HepG2 (cell line): ENCODE measurements at regions not wholly inside any gene's neighbourhood (a gene's known extent, or its start where the extent isn't known, plus 50 kb on each side); places are given as distances from the start of the nearest gene placed in this dataset.

Source experiments
- ATAC-seq: fragments of 200-7000 bp; cut with Tn5 transposase; 3 replicates; pipeline ENCODE4 v1.9.1; 2020; ENCODE audit warnings: mild to moderate bottlenecking, moderate library complexity
- BruUV-seq: library from RNA; stranded (reverse); fragments of 400-500 nt; replicated peaks from 2 replicates; lab custom pipeline; 2021; lab: Mats Ljungman, UMichigan
- CTCF ChIA-PET: fragments of 300-600 bp; formaldehyde crosslinking; extraction: SDS; loops from one replicate; lab custom pipeline; 2021; ENCODE audit warnings: low total read pairs, inconsistent platforms, low intra/inter-chr PET ratio; lab: Yijun Ruan, JAX
- POLR2A ChIA-PET: fragments of 350-600 bp; sonication (Branson Sonifier 250); formaldehyde crosslinking; loops from one replicate; lab custom pipeline; 2020; ENCODE audit warnings: antibody characterized with exemption, inconsistent platforms; lab: Yijun Ruan, JAX
- DNase-seq: peaks from one replicate; pipeline ENCODE4 v3.0.0-alpha.2; 2015; ENCODE audit warnings: low spot score
- FAIRE-seq: peaks from 3 replicates; lab custom pipeline; 2011; peaks lifted over from hg19 to GRCh38; lab: Jason Lieb, UNC
- H2AFZ ChIP-seq: one replicate; pipeline ENCODE4 v1.6.1; 2011; ENCODE audit warnings: low read length, inconsistent platforms
- H3K27ac ChIP-seq: fragments of 300-600 bp; 3 replicates; pipeline ENCODE4 v1.8.0; 2011; ENCODE audit warnings: mixed run types, mild to moderate bottlenecking, mixed read lengths, low read length, inconsistent platforms; ENCODE audit not compliant: insufficient read depth; ENCODE audit errors: extremely low read length
- H3K27me3 ChIP-seq, 2 experiments: fragments of 200-600 bp in 1 of 2; 2 replicates in 1 of 2; 3 replicates in 1 of 2; pipeline versions ENCODE4 v1.6.0 to v1.8.0; 2011; ENCODE audit warnings: low read length in 2 of 2, mild to moderate bottlenecking in 2 of 2, moderate library complexity in 2 of 2, inconsistent platforms in 1 of 2; ENCODE audit not compliant: insufficient read depth in 2 of 2, control insufficient read depth in 1 of 2
- H3K36me3 ChIP-seq, 2 experiments: fragments of 200-600 bp in 1 of 2; replicated peaks in 1 of 2; 2 replicates in 1 of 2; 3 replicates in 1 of 2; pipeline versions ENCODE4 v1.5.1 to v1.8.0; 2011; ENCODE audit warnings: low read length in 2 of 2, inconsistent platforms in 1 of 2; ENCODE audit not compliant: insufficient read depth in 2 of 2, control insufficient read depth in 1 of 2
- H3K4me1 ChIP-seq: 2 replicates; pipeline ENCODE4 v1.5.1; 2012; ENCODE audit warnings: low read length, inconsistent platforms; ENCODE audit not compliant: insufficient read depth
- H3K4me2 ChIP-seq: 2 replicates; pipeline ENCODE4 v1.6.0; 2011; ENCODE audit warnings: low read depth, low read length, inconsistent platforms
- H3K4me3 ChIP-seq, 3 experiments: fragments of 200-600 bp in 1 of 3; sonication (generic), shearing (Covaris generic) in 1 of 3; replicated peaks in 1 of 3; 2 replicates each; pipeline ENCODE4 v1.5.1; 2011 to 2016; ENCODE audit warnings: low read length in 3 of 3, inconsistent platforms in 2 of 3, low read depth in 2 of 3, mild to moderate bottlenecking in 2 of 3, control low read depth in 1 of 3, mixed read lengths in 1 of 3; ENCODE audit not compliant: insufficient read depth in 1 of 3
- H3K79me2 ChIP-seq: one replicate; pipeline ENCODE4 v1.6.1; 2011; ENCODE audit warnings: low read length, inconsistent platforms; ENCODE audit not compliant: insufficient read depth
- H3K9ac ChIP-seq: 2 replicates; pipeline ENCODE4 v1.6.0; 2011; ENCODE audit warnings: mild to moderate bottlenecking, low read depth, low read length, inconsistent platforms; ENCODE audit not compliant: insufficient read depth
- H3K9me3 ChIP-seq: 2 replicates; pipeline ENCODE4 v1.5.1; 2012; ENCODE audit warnings: mild to moderate bottlenecking, low read length
- H4K20me1 ChIP-seq: 2 replicates; pipeline ENCODE4 v1.6.0; 2011; ENCODE audit warnings: inconsistent platforms, mild to moderate bottlenecking, low read length, moderate library complexity; ENCODE audit not compliant: insufficient read depth
- ATAD3A ChIP-seq: sonication (generic); formaldehyde crosslinking; IDR thresholded peaks from 2 replicates; pipeline ENCODE4 v1.4.0; 2020; ENCODE audit warnings: missing genetic modification reagents
- BRCA1 ChIP-seq: sonication (generic); formaldehyde crosslinking; IDR thresholded peaks from 2 replicates; pipeline ENCODE4 v1.4.0; 2020; ENCODE audit warnings: missing genetic modification reagents
- CC2D1A ChIP-seq: sonication (generic); formaldehyde crosslinking; IDR thresholded peaks from 2 replicates; pipeline ENCODE4 v1.8.1; 2023; ENCODE audit warnings: mild to moderate bottlenecking, missing genetic modification reagents
- CHD2 ChIP-seq: IDR thresholded peaks from 2 replicates; pipeline ENCODE4 v1.6.1; 2011; ENCODE audit warnings: low read depth, low read length, improper control_type of control experiment
- EHMT2 ChIP-seq: fragments of 200-600 bp; sonication (generic); IDR thresholded peaks from 2 replicates; pipeline ENCODE4 v1.7.0; 2017; ENCODE audit warnings: antibody characterized with exemption, low read depth, low read length, borderline replicate concordance
- GATA4 ChIP-seq: sonication (generic); IDR thresholded peaks from 2 replicates; pipeline ENCODE4 v1.6.1; 2016; ENCODE audit warnings: antibody characterized with exemption, low read depth, borderline replicate concordance
- IKZF4 ChIP-seq: sonication (generic); formaldehyde crosslinking; IDR thresholded peaks from 2 replicates; pipeline ENCODE4 v1.5.1; 2020; ENCODE audit warnings: borderline replicate concordance, mild to moderate bottlenecking, low read depth, missing genetic modification reagents; ENCODE audit errors: not compliant biosample characterization
- KDM5A ChIP-seq: fragments of 200-600 bp; sonication (generic); IDR thresholded peaks from 2 replicates; pipeline ENCODE4 v1.7.0; 2018; ENCODE audit warnings: antibody characterized with exemption, mild to moderate bottlenecking, low read length, borderline replicate concordance
- MYPOP ChIP-seq: sonication (generic); formaldehyde crosslinking; IDR thresholded peaks from 2 replicates; pipeline ENCODE4 v1.8.1; 2023; ENCODE audit warnings: mild to moderate bottlenecking, moderate library complexity, missing genetic modification reagents
- NKX3-1 ChIP-seq: sonication (generic); formaldehyde crosslinking; IDR thresholded peaks from 2 replicates; pipeline ENCODE4 v1.5.0; 2020; ENCODE audit warnings: missing genetic modification reagents
- RBM22 ChIP-seq: fragments of 200-400 bp; formaldehyde crosslinking; optimal IDR thresholded peaks from 2 replicates; pipeline ENCODE3; 2017; ENCODE audit warnings: mild to moderate bottlenecking, low read length, moderate library complexity
- RNF219 ChIP-seq: sonication (generic); formaldehyde crosslinking; IDR thresholded peaks from 2 replicates; pipeline ENCODE4 v1.5.0; 2020; ENCODE audit warnings: mild to moderate bottlenecking, missing genetic modification reagents
- SMAD3 ChIP-seq: sonication (generic); formaldehyde crosslinking; IDR thresholded peaks from 2 replicates; pipeline ENCODE4 v1.4.0; 2020; ENCODE audit warnings: missing genetic modification reagents
- SRSF1 ChIP-seq: fragments of 200-400 bp; formaldehyde crosslinking; optimal IDR thresholded peaks from 2 replicates; pipeline ENCODE3; 2017; ENCODE audit warnings: mild to moderate bottlenecking, low read depth, low read length, moderate library complexity
- TBL1XR1 ChIP-seq: fragments of 150-350 bp; IDR thresholded peaks from 2 replicates; pipeline ENCODE4 v1.6.1; 2014; ENCODE audit warnings: borderline replicate concordance, low read length; ENCODE audit not compliant: partially characterized antibody
- ZNF10 ChIP-seq: sonication (generic); formaldehyde crosslinking; IDR thresholded peaks from 2 replicates; pipeline ENCODE4 v1.4.0; 2020; ENCODE audit warnings: mild to moderate bottlenecking, low read depth, missing genetic modification reagents, borderline replicate concordance
- ZNF30 ChIP-seq: sonication (generic); formaldehyde crosslinking; IDR thresholded peaks from 2 replicates; pipeline ENCODE4 v1.5.0; 2020; ENCODE audit warnings: mild to moderate bottlenecking, missing genetic modification reagents
- ZNF510 ChIP-seq: sonication (generic); formaldehyde crosslinking; IDR thresholded peaks from 2 replicates; pipeline ENCODE4 v1.4.0; 2020; ENCODE audit warnings: low read depth, mild to moderate bottlenecking, missing genetic modification reagents
- ZNF512 ChIP-seq: sonication (generic); formaldehyde crosslinking; IDR thresholded peaks from 2 replicates; pipeline ENCODE4 v1.4.0; 2020; ENCODE audit warnings: mild to moderate bottlenecking, missing genetic modification reagents
- ZNF530 ChIP-seq: sonication (generic); formaldehyde crosslinking; IDR thresholded peaks from 2 replicates; pipeline ENCODE4 v1.5.0; 2020; ENCODE audit warnings: low read depth, mild to moderate bottlenecking, missing genetic modification reagents
- ZNF7 ChIP-seq: IDR thresholded peaks from 2 replicates; pipeline ENCODE4 v1.6.1; 2016; ENCODE audit warnings: missing biosample characterization, missing genetic modification reagents
- ZNF747 ChIP-seq: sonication (generic); formaldehyde crosslinking; IDR thresholded peaks from 2 replicates; pipeline ENCODE4 v1.8.1; 2023; ENCODE audit warnings: missing genetic modification reagents, mild to moderate bottlenecking, borderline replicate concordance
- WGBS: methylation state at CpG from one replicate; pipeline ENCODE4 v1.1.6; 2017; ENCODE audit warnings: low lambda C conversion rate; 5-methylcytosine and 5-hydroxymethylcytosine counted together
- in situ Hi-C: cut with HindIII; loops from 2 replicates; pipeline ENCODE4 v1.10.0; 2017; ENCODE audit warnings: low pct_unique_long_range_greater_than_20kb; ENCODE audit not compliant: extremely low pct_ligation_motif_present
- intact Hi-C: fragments of 100-400 bp; cut with micrococcal nuclease; formaldehyde crosslinking; loops from one replicate; pipeline ENCODE4 v1.10.0; 2022; ENCODE audit not compliant: unreplicated experiment

- TF ChIP-seq GATA4 (no peak), TBL1XR1 (no peak), RNF219 (CRISPR knock-in tag) (no peak), ZNF510 (CRISPR knock-in tag) (no peak), CC2D1A (CRISPR knock-in tag) (no peak), ZNF10 (CRISPR knock-in tag) (no peak), KDM5A (no peak), ZNF747 (no peak), CHD2 (no peak)
Measured at GRCh38 chr7:94228678-94229077, 166.0 kb upstream of the COL1A2 start (continued).

- Histone ChIP-seq H2AFZ (no peak overlapping the region), H3K4me3 (no peak overlapping the region), H3K9me3 (no peaks in the 10 kb centered on the region), H3K27me3 (no peaks in the 10 kb centered on the region), H3K4me1 (no peaks in the 10 kb centered on the region), H3K36me3 (no peaks in the 10 kb centered on the region), H3K4me2 (no peak overlapping the region), H3K9ac (no peak overlapping the region), H4K20me1 (no peaks in the 10 kb centered on the region), H3K27ac (no peak overlapping the region), H3K79me2 (no peaks in the 10 kb centered on the region)
- DNase-seq, result no peak
- WGBS, result 0% methylated on average over 2 of the region's 2 CpGs
- no peak for ATAC-seq
- BruUV-seq, result no TSS peak
- POLR2A ChIA-PET, result no interaction called here
- intact Hi-C loops (no loop called here), in situ Hi-C loops (no loop called here)
- CTCF ChIA-PET, result no interaction called here
- FAIRE-seq, result no peak
- TF ChIP-seq ATAD3A (CRISPR knock-in tag) (no peak), SMAD3 (CRISPR knock-in tag) (no peak), ZNF530 (no peak), MYPOP (CRISPR knock-in tag) (no peak), EHMT2 (no peak), SRSF1 (no peak), NKX3-1 (CRISPR knock-in tag) (no peak), RBM22 (no peak), BRCA1 (no peak), ZNF7 (CRISPR knock-in tag) (no peak), IKZF4 (CRISPR knock-in tag) (no peak), ZNF512 (CRISPR knock-in tag) (no peak), ZNF30 (CRISPR knock-in tag) (no peak)
Measured at GRCh38 chr7:94231305-94231704, 163.4 kb upstream of the COL1A2 start.
